ENCODE measurements at regions not wholly inside any gene's neighbourhood (a gene's known extent, or its start where the extent isn't known, plus 50 kb on each side); places are given as distances from the start of the nearest gene placed in this dataset.

DNA sequence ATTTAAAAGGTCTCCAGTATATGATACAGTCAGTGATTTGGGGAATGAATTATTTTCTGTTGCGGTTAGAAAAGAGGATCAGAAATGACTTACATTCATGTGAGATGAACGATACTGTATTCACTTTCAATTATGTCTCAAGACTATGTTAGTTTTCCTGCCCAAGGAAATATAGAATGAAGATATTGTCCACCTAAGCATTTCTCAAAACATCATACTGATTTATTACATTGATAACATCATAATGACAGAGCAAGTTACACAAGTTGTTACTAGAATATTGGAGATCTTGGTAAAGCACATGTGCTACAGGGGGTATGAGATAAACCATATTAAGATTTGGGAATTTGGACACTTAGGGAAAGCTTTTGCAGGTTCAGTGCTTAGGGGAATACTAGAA lies 67.8 kb upstream of the OR9G4 start:
- no peak for TF ChIP-seq EZH2 (IDR thresholded peaks at IDR 0.05)
- TF ChIP-seq POLR2AphosphoS5 (IDR thresholded peaks at IDR 0.05; ENCODE audit: borderline replicate concordance, low read depth, low read length) = no peak
- TF ChIP-seq FOXP2 (optimal IDR thresholded peaks at IDR 0.05; ENCODE audit: control extremely low read depth, extremely low read length, insufficient read depth) = no peak

Data from SK-N-MC (cell line).